Activated CD8-positive, alpha-beta memory T cell treated with anti-CD3 and anti-CD28 coated beads, Interleukin-2, amount 50 U/mL, for 24 hours (primary cell): ENCODE measurements at regions not wholly inside any gene's neighbourhood (a gene's known extent, or its start where the extent isn't known, plus 50 kb on each side); places are given as distances from the start of the nearest gene placed in this dataset.
"Not testable (repeated sequence)": the region's sequence is repeated elsewhere in the genome, so short reads cannot be mapped to it uniquely, and the experiment has no call there.

Source experiments
- DNase-seq: peaks from one replicate; pipeline ENCODE4 v3.0.0-alpha.2; 2020; ENCODE audit errors: extremely low read depth

DNA sequence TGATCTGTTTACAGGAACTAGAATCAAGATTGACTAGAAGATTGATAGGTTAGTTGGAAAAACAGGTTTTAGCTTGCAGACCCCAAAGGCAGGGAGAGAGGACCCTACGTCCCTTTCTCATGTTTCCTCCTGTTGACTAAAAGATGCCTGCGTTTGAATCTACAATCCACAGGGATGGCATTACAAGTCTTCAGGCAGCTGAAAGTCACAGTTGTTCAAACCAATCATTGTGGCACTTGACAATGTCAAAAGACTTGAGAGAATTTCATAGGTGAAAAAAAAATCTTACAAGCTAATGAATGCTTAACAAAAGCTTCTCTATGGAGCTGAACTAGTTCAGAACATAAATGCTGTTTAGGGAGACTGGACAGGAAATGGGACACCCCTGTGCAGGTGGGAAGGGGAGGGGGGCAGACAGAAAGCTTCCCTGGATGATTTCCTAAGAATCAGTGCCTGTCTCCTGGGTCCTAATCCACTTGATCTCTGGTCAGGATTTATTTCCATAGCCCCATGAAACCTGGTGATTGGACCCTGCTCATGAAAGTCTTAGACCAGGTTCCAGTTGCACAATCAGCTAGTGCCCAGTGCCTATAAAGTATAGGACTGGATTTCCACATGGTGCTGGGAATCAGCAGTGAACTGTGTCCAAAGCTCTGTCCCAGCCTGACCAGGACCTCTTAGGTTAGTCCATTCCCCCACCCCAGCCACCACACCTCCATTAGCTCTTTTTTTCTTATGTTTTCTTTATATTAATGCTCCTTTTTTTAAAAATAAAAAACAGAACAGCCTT, 91.6 kb upstream of the BCAR3 start:
- DNase-seq, result no peak

DNA sequence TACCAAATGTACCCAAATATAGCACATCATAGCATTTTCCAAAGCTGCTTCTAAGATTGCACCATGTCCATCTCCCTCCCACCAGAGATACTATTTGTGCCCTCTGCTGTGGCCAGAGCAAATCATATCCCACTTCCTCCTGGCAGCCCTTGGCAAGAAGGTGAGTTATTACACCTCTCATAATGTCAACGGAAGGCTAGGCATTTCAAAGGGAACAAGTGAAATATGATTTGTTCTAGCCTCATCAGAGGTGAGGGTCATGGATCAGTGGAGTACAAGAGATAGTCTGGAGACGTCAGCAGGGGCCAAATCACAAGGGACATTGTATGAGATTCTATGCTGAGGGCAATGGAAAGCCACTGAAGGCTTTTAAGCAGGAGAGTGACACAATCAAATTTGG, 90.2 kb upstream of the BCAR3 start:
- DNase-seq, result no peak

DNA sequence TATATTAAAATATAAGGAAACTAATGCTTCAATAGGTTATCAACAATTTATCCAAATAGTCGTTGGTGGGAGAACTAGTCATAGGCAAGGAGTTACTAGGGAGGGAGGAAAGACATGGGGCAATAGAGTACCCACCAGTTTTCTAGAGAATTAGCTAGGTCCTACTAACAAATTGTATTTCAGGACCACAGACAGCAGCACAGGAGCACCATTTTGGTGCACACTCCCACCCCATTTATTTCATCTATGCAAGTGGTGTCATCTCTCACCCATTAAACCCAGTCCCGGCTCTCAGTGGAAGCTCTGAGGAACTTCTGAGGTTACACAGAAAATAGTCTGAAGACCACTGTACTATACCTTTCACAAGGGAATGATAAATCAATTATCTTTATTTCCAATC, 89.0 kb upstream of the BCAR3 start:
- no peak for DNase-seq

DNA sequence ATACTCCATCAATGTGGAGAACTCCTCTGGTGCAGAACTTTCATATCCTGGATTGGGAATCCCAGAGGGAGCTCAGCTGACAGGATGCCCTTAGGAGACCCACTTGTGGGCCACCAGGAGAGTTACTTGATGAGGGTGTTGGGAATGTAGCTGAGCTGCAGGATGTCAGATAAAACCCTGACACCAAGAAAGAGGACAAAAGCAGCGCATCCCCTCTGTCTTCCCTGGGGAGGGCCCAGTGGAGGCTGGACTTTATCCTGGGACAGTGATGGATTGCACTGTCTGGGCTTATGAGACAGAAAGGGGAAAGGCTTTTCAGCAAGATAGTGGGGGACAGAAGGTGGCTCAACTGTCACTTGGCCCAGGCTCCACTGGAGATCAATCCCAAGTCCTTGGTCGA, 88.1 kb upstream of the BCAR3 start:
- DNase-seq, result no peak

DNA sequence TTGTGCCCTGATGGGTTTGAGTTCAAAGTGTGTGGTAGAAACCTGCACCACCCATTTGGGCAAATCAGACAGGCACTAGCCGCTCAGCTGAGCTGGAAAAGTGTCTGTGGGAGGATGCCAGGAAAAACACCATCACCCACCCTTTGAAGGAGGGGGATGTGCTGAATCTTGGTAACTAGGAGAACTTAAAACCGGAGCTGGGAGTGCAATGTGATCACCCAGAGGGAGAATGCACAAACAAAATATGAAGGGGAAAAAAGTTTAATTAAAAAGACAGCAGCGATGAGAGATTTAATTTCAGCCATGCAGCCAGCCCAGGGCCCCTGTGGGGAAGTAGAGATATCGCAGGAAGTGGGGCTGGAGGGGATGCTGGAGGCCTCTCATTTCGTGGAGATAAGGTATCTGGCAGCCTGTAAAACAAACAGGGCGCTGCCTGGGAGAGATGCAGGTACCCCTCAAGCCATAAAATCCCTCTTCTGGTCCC, 86.8 kb upstream of the BCAR3 start:
- no peak for DNase-seq

DNA sequence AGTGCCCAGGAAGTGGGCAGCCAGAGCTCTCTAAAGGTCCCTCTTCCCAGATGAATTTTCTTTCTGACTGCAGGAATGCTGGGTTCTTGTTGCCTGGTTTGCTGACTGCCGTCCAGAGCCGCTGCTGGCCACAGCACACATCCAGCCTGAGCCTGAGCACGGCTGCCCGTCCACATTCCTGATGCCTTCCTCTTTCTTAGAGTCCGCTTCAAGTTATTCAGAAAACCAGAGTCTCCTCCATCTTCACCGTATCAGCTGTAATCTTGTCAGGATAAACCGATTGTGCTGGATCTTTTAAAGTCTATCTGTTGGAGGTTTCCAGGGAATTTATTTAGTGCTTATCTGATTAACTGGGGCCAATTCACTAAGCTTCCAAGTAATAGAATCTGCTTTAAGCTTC, 84.8 kb upstream of the BCAR3 start:
- no peak for DNase-seq

DNA sequence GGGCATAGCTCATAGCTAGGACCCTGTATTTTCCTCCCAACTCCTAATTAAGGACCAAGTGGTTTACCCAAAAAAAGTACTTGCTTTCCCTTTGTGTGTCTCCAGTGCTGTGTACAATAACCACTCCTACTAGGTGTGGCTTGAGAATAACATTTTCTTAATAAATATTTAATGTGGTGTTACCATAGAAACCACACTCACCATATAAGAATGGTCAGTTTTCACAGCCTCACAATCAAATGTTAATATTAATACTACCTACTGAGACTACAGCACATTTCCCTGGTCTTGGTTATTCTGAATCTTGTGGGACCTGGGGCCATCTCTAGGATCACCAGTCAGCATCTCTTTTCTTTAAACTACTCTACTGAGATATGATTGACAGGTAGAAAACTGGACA, 83.5 kb upstream of the BCAR3 start:
- no peak for DNase-seq

DNA sequence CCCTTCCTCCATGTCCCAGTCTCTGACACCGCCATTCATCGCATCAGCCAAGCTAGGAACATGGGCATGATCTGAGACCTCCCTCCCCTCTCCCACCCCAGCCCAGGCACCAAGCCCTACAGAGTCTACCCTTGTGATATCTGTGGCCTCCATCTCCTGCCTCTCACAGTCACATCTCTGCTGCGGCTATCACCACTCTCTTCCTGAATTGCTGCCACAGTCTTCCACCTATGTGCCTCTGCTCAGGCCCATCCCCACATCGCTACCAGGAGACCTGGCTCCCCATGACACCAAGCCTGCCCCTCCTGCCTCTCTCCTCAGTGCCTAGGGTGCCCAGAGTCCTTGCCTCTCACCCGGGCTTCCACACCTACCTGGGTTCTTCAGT, 82.7 kb upstream of the BCAR3 start:
- DNase-seq, result no peak

DNA sequence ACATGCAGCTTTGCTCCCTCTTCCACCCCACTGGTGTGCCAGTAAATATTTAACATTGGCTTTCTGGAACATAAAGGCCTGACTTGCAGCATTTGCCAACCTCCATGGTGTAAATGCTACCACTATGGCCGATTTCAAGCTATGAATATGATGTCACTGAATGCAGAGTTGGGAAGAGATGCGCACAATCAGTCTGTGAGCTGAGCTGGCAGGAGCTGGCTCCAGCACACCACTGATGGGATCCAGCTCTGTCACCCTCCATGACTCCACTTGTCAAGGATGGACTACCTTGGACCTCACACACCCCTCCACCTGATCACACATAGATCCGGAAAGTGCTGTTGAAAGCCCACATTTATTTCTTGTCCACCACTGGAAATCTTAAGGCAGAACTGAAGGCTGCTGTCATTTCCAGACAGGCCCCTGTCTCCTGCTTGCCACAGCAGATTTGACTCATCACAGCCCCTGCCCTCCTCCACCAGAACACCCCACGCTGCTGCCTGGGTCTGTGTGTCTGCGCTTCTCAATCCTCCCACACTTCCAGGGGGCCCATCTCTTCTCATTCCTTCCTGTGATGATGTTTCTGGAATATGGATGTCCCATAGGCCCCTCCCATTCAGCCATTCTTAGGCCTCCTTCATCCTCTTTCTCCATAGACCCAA, 82.2 kb upstream of the BCAR3 start:
- no peak for DNase-seq

DNA sequence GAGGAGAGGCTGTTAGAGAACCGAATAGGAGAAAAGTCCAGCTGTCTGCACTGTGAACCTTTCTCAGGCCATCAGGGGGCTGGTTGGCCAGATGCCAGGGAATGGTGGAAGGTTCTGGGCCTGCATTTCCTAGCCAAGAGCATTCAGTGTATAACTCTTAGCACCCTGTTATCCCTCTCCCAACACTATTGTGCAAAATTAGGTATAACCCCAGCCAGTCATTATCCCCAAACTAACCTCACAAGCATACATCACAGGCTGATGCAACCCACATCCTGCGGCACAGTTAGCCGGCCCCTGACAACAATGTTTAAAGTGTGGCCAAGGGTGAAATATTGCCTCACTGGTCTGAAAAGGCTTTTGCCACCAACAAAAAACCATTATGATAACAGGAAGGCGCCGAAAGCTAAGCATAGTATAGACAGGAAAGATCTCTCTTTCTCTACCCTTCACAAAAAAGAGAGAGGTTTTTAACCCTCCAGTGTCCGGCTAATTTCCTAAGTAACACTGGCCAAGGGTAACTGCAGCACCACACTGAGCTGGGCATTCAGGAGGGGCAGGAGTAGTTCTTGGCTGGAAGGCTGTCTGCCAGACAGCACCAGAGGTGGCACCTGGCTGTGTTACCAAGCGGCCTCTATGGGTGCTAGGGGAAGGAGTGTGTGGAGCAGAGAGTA, 77.3 kb upstream of the BCAR3 start:
- no peak for DNase-seq

DNA sequence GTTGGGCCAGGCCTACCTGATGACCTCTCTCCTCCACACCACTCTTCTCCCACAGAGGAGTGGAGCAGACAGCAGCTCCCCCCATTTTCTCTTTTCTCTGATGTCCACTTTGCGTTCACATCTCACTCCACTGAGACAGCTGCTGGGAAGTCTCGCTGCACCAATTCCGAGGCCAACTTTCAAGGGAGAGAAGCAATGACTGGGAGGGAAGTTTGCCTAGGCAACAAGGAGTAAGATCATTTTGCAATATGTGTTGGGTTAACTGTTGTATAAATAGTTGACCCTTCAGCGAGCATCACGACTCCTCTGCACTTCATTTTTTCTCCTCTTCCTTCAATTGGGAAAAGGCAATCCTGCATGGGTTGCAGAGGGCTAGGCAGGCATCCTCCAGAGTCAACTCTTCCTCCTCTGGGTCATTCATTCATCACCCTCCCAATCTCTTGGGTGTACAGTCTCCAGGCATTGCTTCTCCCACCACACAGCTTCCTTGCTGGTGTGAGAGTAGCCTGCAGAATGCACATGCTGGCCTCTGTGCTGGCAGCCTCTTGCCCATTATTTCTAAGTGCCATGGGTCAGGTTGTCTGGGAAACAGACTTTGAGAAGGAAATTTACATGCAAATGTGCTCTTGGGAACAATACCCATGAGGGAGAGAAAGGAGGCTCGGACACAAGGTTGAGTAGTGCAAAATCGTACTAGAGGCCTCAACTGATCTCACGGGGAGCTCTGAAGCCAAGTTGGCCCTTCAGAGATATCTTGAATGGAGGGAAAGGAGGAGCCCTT, 75.8 kb upstream of the BCAR3 start:
- no peak for DNase-seq

DNA sequence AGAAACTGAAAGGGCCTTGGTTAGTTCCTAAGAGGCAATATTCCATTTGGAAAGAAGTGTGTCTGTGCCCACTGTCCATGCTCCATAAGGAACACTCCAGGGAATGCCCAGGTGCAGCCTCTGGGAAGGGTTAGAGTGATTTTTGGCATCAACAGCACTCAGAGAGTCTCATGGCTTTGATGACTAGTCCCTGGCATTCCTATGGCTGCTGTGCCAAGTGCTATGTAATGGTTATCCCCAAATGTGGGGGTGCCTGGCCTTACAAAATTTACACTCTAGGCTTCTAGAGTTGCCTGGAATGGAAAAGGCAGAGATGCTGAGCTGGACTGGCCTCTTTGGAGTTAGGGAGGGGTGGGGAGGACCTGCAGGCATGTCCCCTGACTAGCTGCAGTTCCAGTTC, 75.0 kb upstream of the BCAR3 start:
- DNase-seq, result no peak

DNA sequence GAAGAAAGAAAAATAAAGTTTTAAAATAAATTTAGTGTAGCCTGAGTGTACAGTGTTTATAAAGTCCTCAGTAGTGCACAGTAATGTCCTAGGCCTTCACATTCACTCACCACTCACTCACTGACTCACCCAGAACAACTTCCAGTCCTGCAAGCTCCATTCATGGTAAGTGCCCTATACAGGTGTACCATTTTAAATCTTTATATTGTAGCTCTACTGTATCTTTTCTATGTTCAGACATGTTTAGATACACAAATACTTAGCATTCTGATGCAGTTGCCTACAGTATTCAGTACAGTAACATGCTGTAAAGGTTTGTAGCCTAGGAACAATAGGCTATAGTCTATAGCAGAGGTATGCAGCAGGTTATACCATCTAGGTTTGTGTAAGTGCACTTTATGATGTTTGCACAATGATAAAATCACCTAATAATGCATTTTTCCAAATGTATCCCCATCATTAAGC, 73.6 kb upstream of the BCAR3 start:
- DNase-seq, result not testable (repeated sequence)

DNA sequence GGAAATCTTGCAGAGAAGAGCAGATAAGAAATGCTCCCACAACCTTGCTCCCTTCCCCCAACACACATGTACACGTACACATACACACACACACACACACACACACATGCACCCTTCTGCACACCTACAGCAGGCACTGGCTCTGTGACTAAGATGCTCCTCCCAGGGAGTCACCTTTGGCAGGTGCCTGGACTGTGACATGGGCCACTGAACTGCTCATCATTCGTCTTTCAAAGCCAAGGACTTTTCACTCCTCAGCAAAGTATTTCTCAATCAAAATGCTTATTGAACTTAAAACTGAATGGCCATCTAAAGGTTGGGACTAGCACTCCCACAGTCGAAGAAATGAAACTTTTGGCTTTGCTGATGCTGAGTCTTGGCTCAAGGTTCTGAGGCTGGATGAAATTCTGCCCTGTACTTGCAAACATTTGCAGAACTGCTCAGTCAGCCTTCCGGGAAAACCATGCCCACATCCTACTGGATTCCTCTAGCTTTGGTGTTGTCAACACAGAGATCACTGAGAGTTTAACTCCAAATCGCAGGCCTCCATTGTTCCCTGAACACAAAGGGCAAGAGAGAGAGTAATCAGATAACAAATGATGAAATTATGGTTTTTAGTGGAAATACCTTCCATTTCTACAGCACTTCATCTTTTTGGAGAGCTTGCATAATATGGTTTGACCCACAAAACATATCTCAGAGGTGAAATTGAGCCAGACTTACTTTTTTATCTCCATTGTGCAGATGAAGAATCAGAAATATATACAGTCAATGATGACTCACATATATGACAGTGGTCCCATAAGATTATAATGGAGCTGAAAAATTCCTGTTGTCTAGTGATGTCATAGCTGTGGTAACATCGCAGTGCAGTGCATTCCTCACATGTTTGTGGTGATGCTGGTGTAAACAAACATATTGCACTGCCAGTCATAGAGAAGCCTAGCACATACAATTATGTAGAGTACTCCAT, 72.4 kb upstream of the BCAR3 start:
- no peak for DNase-seq

DNA sequence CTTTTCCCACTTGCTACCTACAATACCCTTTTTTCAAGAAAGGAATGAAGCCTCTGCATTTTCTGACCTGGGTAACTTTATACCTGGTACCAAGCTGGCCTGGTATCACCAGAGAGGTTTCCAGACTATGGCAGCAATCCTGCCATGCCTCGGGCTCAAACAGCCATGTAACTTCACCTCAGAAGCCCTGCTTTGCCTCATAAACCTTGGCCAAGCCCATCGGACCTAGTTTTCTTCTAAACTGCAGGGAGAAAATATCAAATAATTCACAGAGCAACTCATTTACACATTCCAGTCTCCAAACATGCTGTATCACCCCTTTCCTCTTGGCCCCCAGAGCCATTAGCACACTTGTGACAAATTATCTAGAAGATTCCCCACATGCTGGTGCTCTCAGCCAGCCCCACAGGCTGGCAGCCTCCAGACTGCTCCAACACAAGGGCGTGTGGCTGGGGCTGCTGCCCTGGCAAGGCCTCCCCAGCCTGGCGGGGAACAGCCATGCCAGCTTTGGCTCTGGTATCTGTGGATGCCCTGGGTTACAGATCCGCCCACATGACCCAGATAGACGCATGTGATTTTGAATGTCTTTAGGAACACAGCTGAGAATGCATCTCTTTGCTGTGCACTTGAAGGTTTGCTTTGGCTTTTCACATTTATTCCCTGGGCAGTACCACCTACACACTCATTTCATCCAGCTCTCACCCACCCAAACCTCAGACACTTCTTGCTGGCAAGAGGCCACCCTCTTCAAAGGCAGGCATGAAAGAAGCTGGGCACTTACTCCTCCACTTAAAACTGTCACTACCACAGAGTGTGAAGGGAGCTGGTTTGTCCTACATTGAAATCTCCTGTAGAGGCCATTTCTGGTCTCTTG, 70.0 kb upstream of the BCAR3 start:
- DNase-seq, result no peak

DNA sequence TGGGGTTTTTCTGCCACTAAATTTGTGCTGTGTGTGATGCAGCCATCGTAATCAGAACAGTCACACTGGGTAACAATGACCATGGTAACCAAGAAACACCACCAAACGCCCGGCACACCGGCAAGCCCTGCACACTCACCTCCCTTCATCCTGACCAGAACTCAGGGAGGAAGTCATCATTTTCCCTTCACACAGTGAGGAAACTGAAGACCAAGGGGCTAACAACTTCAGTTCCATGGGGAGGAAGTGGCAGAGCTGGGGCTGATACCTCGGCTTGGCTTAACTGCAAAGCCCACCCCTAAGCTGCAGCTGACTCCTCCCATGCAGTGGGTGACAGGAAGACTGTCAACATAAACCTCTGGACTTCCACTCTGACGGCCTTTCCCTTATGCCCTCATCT, 69.3 kb upstream of the BCAR3 start:
- no peak for DNase-seq

DNA sequence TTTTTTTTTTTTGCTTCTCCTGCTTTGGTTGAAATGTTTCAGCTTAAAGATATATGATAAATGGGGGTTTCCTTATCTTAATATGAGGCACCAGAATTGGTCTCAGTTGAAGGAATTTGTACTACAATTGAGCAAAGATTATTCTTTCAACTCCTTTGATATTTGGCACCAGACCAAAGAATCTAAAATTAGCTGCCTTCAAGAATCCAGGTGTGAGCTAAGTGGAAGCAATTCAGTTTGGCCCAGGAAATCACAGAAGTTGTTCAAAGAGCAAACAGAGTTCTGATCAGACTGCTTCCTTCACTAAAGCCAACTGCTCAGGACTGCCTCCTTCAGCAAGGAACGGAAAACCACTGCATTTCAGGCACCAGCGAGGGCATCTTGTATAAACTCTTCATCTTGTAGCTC, 68.3 kb upstream of the BCAR3 start:
- no peak for DNase-seq

DNA sequence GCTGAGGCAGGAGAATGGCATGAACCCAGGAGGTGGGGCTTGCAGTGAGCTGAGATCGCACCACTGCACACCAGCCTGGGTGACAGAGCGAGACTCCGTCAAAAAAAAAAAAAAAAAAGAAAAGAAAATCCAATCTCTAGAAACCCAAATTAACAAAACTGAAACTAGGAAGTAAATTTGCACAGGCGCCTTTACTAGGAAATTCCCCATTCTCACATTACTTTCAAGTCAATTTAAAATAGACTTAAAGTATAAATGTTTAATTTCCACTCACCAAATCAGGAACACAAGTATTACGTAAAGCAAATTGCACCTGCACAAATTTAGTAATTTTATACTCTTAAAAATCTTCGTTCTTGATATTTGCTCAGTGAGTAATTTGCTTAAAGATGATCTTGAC, 67.8 kb upstream of the BCAR3 start:
- DNase-seq, result no peak

DNA sequence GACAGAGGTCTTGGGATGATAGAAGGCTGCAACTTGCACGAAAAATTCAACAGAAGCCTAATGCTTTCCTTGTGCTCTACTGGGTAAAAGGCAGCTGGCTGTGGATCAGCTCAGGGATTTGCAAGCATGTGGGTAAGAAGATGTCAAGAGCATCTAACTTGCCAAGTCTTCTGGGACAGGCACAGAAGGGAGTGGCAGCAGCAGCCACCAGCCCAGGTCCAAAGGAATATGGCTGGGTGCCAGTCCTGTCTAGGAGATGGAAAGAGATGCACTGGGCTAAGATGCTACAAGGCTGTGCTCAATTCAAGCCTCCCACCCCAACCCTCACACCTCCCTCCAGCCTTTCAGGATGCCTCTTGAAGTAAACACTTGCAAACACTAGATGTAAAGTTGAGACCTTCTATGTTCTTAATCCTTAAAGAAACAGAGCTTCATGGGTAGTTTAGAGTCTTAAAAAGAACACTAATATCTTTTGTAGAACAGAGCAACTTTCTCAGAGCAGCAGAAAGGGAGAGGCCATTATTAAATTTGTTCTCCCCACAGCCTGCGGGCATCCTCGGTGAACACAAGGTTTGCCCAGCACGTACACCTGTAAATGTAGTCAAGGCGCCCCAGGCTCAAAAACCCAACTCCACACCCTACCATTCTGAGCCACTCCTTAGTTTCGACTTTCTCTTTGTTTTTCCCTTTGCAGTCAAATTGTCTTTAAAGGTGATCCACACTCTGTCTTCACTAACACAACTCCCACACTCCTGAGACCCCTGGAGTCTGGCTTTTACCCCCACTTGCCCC, 64.6 kb upstream of the BCAR3 start:
- no peak for DNase-seq
